Left cardiac atrium (tissue), 4 donors: ENCODE measurements at regions not wholly inside any gene's neighbourhood (a gene's known extent, or its start where the extent isn't known, plus 50 kb on each side); places are given as distances from the start of the nearest gene placed in this dataset.
"Not testable (repeated sequence)": the region's sequence is repeated elsewhere in the genome, so short reads cannot be mapped to it uniquely, and the experiment has no call there.

Experiments used
- ATAC-seq, 2 donors: fragments of 200-7000 bp; cut with Tn5 transposase; one replicate each; pipeline ENCODE4 v1.9.1; 2020; ENCODE audit warnings: mild to moderate bottlenecking in 2 of 2, moderate library complexity in 2 of 2
- DNase-seq: peaks from one replicate; pipeline ENCODE4 v3.0.0-alpha.2; 2020
- intact Hi-C, 2 donors: fragments of 100-400 bp; cut with DNase I; formaldehyde crosslinking; loops; one replicate each; pipeline versions ENCODE4 v1.14.1 to v1.15.1; 2022 to 2023
- donor health status: DM: no; HTN: yes; CAD: no.
- donor health status: DM: no; HTN: yes; CAD: no; lungs with severe emphysema.
- donor health status: DM: yes; HTN: yes; CAD: no.
- donor health status: Dilated cardiomyopathy.

DNA sequence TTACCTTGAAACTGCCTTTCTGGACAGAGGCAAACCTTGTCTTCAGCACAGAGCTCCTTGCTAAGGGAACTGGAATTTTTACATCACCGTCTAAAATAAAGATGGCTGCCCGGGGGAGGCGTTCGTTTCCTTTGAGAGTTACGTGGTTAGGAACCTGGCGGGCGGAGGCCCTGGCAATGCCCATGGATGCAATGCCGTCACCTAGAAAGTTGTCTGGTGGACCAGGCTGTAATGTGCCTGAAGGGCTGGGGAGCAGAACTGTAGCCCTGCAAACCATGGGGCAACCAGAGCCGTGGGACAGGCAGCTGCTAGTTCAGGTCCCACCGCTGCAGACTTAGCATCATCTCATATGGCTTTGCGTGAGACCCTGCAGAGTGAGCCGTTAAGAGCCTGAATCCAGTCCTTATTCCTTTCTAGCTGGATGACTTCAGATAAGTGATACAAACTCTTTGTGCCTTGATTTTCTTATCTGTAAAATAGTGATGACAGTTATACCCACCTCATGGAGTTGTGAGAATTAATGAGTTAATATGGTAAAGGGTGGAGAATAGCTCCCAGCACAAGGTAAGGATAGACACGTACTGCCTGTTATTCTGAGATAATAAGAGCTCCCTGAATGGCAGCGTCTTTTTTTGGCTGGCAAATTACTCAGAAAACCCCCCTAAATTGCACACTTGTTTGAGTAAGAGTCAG, 219.7 kb downstream of the EMX2 start:
- no peak for ATAC-seq
- intact Hi-C loops, result no loop called here
- no peak for DNase-seq

DNA sequence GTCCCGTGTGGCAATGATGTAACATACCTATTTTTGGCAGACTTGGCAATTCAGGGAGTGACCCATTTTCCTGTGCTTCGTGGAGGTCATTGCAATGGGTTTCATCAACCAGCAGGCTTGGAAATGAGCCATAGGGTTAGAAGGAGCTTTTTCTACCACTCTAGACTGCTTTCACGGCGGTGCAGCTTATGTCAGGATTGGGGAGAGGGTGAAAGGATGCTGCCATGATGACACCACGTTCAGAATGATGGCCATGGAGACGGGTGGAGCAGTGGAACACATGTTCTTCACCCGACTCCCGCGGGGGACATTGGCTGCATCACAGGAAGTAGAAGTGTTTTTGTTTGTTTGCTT, 220.2 kb downstream of the EMX2 start:
- intact Hi-C loops, result no loop called here
- DNase-seq (no peak), ATAC-seq (no peak)

DNA sequence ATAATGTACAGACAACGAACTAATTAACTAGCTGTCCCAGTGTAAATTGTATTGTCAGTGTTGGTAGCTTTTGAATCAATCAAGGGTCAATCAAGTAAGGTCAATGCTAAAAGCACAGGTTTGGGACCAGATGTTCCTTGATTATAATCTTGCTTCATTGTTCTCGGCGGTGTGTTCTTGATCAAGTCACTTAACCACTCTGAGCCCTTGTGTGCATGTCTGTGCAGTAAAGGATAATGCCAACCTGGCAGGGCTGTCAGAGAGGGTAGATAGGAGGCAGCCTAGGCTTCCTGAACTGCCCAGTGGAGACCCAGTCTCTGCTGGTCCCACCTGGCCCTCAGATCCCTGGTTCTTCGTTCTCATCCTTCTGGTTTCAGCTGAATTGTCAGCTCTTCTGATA, 221.0 kb downstream of the EMX2 start:
- intact Hi-C loops, result no loop called here
- ATAC-seq (no peak), DNase-seq (no peak)

DNA sequence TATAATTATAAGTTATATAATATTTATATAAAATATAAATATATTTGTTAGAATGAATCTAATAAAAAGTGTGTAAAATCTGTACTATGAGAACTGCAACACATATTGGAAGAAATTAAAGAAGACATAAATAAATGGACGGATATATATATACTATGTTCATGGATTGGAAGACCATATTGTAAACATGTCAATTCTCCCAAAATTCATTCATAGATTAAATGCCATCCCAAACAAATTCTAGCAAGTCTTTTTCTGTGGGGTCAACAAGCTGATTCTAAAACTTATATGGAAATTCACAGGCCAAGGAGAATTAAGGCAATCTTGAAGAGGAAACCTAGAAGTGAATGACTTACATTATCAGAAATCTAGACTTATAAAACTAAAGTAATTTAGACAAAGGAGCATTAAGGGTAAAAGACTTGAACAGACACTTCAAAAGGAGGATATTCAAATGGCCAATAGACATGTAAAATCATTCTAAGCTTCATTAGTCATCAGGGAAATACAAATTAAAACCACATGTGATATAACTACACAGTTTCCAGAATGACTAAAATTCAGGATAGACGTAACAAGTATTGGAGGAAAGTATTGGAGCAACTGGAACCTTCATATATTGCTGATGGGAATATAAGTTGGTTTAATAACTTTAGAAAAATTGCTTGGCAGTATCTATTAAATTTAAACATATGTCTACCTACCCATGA, 225.9 kb downstream of the EMX2 start:
- intact Hi-C loops, result no loop called here
- ATAC-seq (no peak), DNase-seq (no peak)

DNA sequence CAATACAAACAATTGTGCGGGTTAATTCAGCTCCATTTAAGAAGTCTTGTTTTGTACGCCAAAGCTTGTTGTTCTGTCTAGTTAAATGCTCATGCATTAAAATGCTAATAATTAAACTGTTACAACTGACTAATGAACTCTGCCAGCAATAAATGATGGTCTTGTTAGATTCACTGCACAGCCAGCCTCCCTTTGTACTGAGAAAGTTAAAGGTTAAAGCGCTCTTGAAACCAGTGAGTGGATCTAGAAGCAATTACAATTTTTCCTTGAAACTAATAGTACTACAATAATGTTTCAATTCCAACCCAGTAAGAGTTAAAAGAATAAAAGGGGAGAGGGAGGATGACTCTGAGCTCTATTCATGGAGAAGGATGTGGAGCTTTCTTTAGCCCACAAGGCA, 233.0 kb downstream of the EMX2 start:
- ATAC-seq, result no peak
- intact Hi-C loops, result no loop called here
- DNase-seq, result no peak

DNA sequence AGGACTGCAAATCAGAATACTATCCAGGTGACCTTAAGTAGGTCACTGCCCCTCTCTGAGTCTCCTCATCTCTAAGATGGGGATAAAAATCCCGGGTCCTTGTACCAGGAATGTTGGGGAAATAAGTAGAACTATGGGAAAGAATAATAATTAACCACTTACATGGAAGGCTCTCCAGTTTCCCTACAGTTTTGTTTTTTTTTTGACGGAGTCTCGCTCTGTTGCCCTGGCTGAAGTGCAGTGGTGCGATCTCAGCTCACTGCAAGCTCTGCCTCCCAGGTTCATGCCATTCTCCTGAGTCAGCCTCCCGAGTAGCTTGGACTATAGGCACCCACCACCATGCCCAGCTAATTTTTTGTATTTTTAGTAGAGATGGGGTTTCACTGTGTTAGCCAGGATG, 234.7 kb downstream of the EMX2 start:
- intact Hi-C loops, ATAC-seq, DNase-seq: not testable (repeated sequence)

DNA sequence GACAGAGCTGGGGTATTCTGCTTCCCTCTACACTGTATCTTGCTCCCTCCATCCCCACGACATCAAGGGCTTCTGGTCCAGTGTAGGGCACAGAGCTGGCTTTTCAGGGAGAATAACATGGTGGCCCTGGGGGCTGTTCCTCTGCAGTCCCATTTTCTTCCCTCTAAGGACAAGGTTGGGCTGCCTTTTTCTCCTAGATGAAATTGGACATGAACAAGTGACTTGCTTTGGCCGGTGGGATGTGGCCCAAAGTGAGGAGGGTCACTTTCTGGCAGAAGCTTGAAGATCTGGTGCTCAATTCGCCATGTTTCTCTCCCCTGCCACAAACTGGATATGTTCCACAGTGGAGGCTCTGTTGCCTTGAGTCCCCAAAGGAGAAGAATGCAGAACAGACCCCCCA, 235.7 kb downstream of the EMX2 start:
- no peak for DNase-seq
- ATAC-seq, result no peak
- intact Hi-C loops, result no loop called here

DNA sequence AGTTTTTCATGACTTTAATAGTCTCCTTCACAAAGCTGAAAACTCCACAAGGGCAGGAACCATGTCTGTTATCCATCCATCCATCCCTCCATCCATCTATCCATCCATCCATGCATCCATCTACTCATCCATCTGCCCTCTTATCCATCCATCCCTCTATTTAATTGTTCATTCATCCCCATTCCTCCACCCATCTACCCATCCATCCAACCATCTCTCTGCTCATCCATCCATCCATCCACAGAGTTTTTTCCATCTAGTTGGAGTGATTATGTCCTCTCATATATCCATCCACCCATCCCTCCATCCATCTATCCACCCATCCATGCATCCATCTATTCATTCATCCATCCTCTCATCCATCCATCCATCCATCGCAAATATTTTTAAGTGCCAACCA, 237.9 kb downstream of the EMX2 start:
- no peak for ATAC-seq
- no peak for DNase-seq
- intact Hi-C loops, result no loop called here

DNA sequence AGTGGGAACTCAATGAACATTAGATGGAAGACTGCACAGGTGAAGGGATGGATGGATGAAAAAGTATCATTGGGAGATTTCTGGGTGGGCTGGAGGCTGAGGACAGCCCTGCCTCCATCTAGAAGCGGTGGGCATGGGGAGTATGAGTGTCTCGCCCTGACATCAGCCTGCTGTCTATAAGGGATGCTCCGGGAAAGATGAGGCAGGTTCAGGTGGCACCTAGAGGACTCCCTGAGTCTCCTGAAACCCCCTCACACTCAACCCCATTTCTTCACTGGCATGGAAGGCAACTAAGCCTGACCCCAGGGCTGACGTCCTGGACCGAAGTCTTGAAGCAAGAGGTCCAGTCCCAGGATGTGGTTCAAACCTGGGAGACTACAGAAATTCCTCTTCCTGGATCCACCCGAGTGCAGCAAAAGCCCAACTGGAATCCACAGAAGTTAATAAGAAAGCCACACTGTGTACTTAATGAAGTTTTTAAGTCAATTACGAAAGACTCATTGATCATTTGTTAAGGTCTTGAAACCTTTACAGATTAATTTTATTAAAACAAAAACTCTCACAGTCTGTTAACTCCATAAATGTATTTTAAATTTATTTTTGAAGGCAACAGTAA, 238.8 kb downstream of the EMX2 start:
- ATAC-seq (no peak), DNase-seq (no peak)
- intact Hi-C loops, result no loop called here

DNA sequence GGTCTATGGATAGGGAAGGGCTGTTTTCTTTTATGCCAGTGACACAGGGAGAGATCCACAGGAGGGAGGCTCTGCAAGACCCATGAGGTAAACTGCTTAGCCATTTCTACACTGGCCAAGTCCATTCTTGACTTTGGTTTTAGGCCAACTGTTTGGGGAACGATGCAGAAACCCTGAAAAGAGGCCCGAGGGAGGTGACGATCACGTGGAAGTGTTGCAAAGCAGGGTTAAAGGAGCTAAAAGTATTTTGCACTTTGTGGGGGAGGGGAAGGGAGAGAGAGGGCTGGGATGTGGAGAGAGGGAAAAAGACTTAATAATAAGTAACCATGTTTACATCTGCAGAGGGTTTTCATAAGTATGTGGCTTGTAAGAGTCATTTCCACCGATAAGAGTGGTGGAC, 239.7 kb downstream of the EMX2 start:
- DNase-seq (no peak), ATAC-seq (peak in 1 of 2 donors; percentile 53)
- intact Hi-C loops, result no loop called here

DNA sequence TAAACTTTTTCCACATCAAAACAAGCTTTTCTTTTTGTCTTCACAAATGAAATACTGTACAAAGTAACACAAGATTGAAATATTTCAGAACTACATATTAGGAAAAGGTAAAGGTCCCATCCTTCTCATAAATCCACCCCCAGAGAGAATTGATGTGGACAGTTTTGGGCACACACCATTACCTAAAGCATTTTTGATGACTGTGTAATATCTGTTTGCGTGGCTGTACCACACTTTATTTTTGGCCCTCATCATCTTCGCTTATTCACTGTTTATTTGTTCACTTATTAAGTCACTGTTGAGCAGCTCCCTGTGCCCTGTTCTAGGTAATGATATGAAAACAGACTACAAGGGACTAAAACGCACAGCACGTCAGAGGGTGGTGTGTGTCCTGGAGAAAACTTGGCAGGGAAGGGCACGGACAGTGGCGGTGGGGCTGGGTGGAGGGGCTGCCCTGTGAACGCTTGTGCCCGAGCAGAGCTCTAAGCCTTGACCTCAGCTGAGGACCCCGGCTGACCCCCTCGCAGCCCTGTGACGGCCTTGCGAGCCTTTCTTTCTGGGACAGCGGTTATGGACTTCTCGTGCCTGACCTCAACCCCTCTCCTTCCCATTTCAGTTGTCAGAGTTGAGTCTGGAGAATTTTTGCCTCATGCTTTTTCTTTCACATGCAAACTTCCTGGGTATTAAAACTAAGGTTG, 241.3 kb downstream of the EMX2 start:
- intact Hi-C loops, result no loop called here
- no peak for ATAC-seq

DNA sequence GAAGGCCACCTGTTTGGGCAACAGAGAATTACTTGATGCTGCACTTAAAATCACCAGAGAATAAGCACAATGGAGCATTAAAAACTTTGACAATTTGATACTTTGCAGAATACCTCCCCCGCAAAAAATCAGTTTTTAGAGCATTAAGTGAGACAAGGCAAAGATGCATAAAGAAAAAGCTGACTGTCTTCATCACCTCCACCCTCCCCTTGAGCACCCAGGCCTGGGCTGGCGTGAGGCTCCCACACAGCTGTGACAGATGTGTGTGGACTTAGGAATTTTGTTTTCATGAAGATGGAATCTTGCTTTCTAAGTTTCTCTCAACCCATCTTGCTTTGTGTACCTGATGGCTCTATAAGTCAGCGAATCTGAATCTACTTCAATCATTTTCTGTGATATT, 242.2 kb downstream of the EMX2 start:
- DNase-seq (no peak), ATAC-seq (no peak)
- intact Hi-C loops, result no loop called here

More for the DNA sequence above, 241.3 kb downstream of the EMX2 start:
- no peak for DNase-seq

DNA sequence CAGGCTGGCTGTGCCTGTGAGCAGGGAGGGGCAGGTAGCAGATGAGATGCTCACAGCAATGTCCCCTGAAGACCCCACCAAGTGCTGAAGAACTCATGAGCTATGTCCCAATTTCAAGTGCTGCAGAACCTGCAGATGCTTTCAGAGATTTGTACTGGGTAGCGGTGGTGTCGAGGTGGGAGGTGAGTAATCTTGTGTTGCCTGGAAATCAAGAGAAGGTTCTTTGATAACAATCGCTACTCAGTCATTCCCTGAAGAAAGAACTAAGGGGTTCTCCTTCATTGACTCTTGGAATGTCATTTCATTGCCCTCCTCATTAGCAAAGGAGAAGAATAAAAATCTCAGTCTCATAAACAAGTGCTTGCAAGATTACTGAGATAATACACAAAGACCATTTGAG, 246.4 kb downstream of the EMX2 start:
- DNase-seq (no peak), ATAC-seq (no peak)
- intact Hi-C loops, result no loop called here

DNA sequence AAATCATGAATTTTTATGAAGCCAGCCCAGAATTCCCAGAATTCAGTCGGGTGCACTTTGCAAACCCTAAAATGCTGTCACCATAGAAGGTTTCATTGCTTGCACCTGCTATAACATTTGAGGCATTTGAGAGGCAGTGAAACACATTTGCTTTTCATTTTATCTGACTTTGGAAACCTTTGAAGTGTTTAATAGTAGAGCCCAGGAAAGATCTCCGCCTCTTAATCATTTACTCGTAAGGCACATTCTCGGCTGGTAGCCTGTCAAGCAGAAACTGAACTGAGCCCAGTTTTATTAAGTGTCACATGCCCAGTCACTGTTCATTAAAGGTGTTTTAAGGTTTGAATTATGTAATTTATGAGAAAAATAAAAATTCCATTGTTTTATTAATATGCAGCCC, 247.6 kb downstream of the EMX2 start:
- no peak for ATAC-seq
- intact Hi-C loops, result no loop called here
- DNase-seq, result no peak

DNA sequence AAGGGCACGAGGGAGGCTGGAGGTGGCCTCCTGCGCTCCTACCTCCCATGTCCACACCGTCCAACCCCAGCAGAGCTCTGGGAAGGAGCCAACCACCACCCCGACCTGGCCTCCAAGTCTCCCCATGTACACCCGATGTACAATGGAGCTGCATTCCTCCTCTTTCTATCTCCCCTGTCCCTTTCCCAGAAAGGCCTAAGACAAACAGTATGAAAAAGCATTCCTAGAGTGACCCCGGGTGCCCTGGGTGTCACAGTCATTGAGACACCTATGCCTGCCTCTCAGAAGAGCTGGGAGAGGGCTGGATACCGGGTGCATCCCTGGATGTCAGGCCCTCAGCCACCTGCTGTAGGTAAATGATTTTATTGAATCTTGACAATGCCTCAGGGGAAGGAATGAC, 248.1 kb downstream of the EMX2 start:
- ATAC-seq, result no peak

DNA sequence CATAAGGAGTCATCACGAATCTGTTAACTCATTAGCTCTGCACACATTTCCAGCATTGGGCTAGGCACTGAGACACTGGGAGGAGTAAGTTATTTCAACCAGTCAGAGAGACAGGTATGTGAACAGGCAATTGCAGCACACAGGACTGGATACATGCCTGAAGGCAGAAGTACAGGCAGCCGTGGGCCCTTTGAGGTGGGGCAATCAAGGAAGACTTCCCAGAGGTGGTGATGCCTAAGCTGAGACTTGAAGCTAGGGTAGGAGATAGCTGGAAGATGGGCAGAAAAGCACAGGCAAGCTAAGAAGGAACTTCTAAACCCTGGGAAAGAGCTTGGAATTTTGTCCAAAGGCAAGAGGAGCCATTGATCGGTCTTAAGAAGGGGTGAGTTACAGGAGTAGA, 249.7 kb downstream of the EMX2 start:
- DNase-seq (no peak), ATAC-seq (no peak)
- intact Hi-C loops, result no loop called here

More for the DNA sequence above, 248.1 kb downstream of the EMX2 start:
- no peak for DNase-seq
- intact Hi-C loops, result no loop called here

DNA sequence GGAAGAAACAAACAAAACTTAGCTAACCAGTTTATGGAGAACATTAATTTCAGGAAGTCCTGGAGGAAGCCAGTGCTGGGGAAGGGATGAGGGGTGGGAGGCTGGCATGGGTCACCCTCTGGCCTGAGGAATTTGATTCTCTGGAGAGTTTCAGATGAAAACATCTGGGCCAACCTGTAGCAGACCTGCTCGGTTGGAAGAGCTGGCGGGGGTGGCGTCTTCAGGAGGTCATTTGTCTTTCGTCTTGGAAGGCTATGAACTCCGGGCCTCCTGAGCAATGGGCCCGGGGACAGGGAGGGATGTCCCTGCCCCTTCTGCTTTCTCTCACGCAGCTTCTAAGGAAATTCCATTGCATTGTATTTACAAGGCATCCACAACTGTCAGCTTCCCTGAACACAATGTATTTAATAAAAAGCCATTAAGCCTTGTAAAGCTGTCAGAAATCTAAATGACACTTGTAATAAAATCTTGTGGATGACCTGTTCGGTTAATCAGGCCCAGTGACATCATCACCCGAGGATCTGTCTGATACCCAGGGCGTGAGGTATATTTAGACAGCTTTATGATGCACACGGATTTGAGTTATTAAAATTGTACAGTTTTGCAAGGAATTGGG, 250.5 kb downstream of the RAB11FIP2 start:
- no peak for DNase-seq
- intact Hi-C loops, result no loop called here
- ATAC-seq, result no peak

DNA sequence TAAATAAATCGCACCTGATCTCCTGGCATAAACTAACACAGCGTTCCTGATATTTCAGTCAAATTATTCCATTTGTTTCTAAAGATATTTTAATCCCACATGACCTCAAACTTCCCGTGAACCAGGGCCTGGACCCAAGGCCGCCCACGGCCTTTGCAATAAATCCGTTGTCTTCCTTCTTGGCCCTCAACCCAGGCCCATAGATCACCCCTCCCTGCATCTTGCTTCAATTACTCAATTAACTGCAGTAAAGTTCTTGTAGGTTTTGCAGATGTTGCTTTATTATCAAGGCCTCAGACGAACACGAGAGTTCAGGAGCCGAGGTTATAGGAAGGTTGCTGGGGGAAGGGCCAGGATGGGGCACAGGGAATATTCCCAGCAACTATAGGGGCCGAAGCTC, 249.4 kb downstream of the RAB11FIP2 start:
- DNase-seq (no peak), ATAC-seq (no peak)
- intact Hi-C loops, result no loop called here

DNA sequence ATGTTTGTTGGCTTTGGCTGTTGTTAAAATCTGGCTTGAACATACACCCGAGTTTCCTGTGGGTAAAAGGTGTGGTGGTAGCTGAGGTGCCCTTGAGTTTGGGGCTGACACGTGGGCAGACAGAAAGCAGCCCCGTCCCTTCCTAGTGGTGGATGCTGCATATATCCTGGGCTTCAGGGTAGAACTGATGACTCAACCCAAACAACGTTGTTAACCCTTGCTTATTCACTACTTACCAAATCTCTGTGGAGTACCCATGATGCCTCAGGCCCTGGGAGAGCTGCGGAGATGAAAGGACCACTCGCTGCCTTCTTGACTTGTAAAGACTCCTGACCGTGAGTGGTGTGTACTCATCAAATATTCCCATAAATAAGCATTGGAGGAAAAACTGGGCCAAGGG, 245.1 kb downstream of the RAB11FIP2 start:
- no peak for ATAC-seq
- intact Hi-C loops, result no loop called here
- no peak for DNase-seq

DNA sequence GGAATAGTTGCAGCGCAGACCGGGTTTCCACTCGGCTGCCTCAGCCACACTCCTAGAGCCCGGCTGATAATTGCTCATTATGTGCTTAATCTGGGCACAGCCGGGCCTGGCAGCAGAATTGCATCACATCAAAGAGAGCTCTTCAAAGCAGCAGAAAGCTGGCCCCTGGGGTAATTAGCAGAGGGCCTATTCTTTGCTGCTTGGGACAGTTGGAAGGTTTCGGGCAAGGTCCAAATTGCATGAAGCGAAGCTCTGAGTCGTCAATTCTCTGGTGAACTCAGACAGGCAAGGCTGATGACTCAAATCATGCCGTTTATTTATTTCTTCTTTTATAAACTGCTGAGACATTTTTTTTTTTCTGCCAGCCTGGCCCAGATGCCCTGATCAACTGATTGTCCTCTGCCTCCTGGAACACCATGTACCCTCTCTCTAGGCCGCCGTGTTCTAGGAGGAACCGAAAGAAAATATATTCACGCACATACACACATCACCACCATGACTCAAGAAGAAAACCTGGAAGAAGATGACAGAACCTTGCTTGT, 242.2 kb downstream of the RAB11FIP2 start:
- ATAC-seq (no peak), DNase-seq (no peak)
- intact Hi-C loops, result no loop called here
